Thyroid gland (tissue), 4 donors: ENCODE measurements at regions not wholly inside any gene's neighbourhood (a gene's known extent, or its start where the extent isn't known, plus 50 kb on each side); places are given as distances from the start of the nearest gene placed in this dataset.

Experiments
- DNase-seq, 2 donors: peaks; one replicate each; pipeline ENCODE4 v3.0.0-alpha.2; 2019
- H3K27ac ChIP-seq, 3 donors: fragments of 200-600 bp; sonication (generic); 1 replicate in 2 of 3; 2 replicates in 1 of 3; pipeline ENCODE4 v1.5.1; 2016 to 2019; ENCODE audit warnings: mild to moderate bottlenecking in 1 of 3, moderate library complexity in 1 of 3
- H3K27me3 ChIP-seq: fragments of 200-600 bp; sonication (generic); one replicate; pipeline ENCODE4 v1.5.1; 2019
- H3K36me3 ChIP-seq, 2 donors: fragments of 200-600 bp; sonication (generic); one replicate each; pipeline ENCODE4 v1.5.1; 2016 to 2019
- H3K4me1 ChIP-seq, 2 donors: fragments of 200-600 bp; sonication (generic); one replicate each; pipeline ENCODE4 v1.5.1; 2017 to 2019
- H3K4me3 ChIP-seq, 3 donors: fragments of 200-600 bp; sonication (generic); replicated peaks in 1 of 3; 1 replicate in 2 of 3; 2 replicates in 1 of 3; pipeline ENCODE4 v1.5.1; 2016; ENCODE audit warnings: mild to moderate bottlenecking in 1 of 3
- H3K9me3 ChIP-seq: fragments of 200-600 bp; sonication (generic); one replicate; pipeline ENCODE4 v1.5.1; 2017
- CTCF ChIP-seq, 6 experiments: fragments of 200-600 bp in 3 of 6; fragments of 450-650 bp in 3 of 6; sonication (generic) in 3 of 6; IDR thresholded peaks; one replicate each; pipeline ENCODE4 v1.5.1; 2016 to 2019; ENCODE audit warnings: antibody characterized with exemption in 6 of 6, mild to moderate bottlenecking in 2 of 6, inconsistent platforms in 1 of 6, moderate library complexity in 1 of 6
- POLR2A ChIP-seq, 2 donors: fragments of 450-650 bp; IDR thresholded peaks; one replicate each; pipeline ENCODE4 v1.6.1; 2017; ENCODE audit warnings: antibody characterized with exemption in 2 of 2, mild to moderate bottlenecking in 2 of 2, moderate library complexity in 1 of 2
- WGBS, 2 donors: methylation state at CpG; one replicate each; pipeline ENCODE4 v1.1.5; 2017; 5-methylcytosine and 5-hydroxymethylcytosine counted together
- intact Hi-C: fragments of 100-400 bp; cut with DNase I; formaldehyde crosslinking; loops from one replicate; pipeline ENCODE4 v1.15.1; 2023

DNA sequence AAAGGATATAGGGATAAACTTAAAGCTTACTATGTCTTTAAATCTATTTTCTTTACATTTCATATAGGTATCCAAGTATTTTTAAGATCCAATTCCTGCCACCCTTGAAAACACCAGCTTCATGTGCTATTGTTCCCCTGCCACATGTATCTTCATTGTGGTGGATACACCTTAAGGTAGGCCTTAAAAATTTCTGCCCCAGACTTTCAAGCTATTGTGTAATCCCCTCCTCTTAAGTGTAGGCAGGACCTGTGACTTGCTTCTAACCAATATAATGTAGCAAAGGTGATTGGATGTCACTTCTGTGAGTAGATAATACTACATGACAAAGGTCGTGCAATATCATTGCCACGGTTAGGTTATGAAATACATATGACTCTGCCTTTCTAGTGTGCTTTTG, 119.5 kb downstream of the RAD51AP2 start:
- DNase-seq: no peak
- Histone ChIP-seq H3K27ac (no peak overlapping the region), H3K4me1 (no peaks in the 10 kb centered on the region), H3K4me3 (no peak overlapping the region), H3K27me3 (no peaks in the 10 kb centered on the region), H3K9me3 (no peaks in the 10 kb centered on the region), H3K36me3 (no peaks in the 10 kb centered on the region)
- 94 to 98% methylated on average over 2 of the region's 2 CpGs for WGBS, 2 donors
- intact Hi-C loops: no loop called here
- TF ChIP-seq CTCF (IDR thresholded peaks at IDR 0.05) (no peak), POLR2A (IDR thresholded peaks at IDR 0.05) (no peak)

DNA sequence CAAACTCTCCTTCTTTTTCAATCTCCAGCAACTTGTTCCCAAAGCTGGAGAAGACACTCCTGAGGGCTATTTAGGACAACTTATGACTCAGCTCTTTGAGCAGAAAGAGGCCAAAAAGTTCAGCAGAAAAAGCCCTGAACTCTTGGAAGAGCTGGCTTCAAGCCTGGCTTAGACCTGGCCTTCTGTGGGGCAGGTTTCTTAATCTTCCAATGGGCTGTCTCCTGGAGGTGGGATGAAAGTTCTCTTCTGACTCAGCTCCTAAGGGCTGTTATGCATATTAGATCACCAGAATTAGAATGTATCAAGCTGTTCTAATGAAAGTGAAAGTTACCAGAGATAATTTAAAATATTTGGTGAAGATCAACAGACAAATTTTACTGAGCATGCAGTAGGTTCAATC, 129.4 kb downstream of the RAD51AP2 start:
- intact Hi-C loops: no loop called here
- H3K4me3 ChIP-seq: no peak overlapping the region
- no peaks in the 10 kb centered on the region for H3K27me3 ChIP-seq
- DNase-seq: no peak
- H3K36me3 ChIP-seq: no peaks in the 10 kb centered on the region
- no peaks in the 10 kb centered on the region for H3K9me3 ChIP-seq
- TF ChIP-seq POLR2A (IDR thresholded peaks at IDR 0.05): no peak
- TF ChIP-seq CTCF (IDR thresholded peaks at IDR 0.05): no peak
- no peak overlapping the region for H3K27ac ChIP-seq
- H3K4me1 ChIP-seq: no peaks in the 10 kb centered on the region

- no peak for TF ChIP-seq CTCF (IDR thresholded peaks at IDR 0.05)
- no peak for TF ChIP-seq POLR2A (IDR thresholded peaks at IDR 0.05)
- no peak for DNase-seq
- H3K27ac ChIP-seq: no peak overlapping the region
- H3K4me3 ChIP-seq: no peak overlapping the region
- no peaks in the 10 kb centered on the region for H3K27me3 ChIP-seq
- WGBS, 2 donors: 74 to 83% methylated on average over 2 of the region's 2 CpGs
- intact Hi-C loops: no loop called here
- H3K9me3 ChIP-seq: no peaks in the 10 kb centered on the region
- no peaks in the 10 kb centered on the region for H3K4me1 ChIP-seq
- no peaks in the 10 kb centered on the region for H3K36me3 ChIP-seq
These were observed 130.6 kb downstream of the RAD51AP2 start for GRCh38 chr2:17387591-17387990.

DNA sequence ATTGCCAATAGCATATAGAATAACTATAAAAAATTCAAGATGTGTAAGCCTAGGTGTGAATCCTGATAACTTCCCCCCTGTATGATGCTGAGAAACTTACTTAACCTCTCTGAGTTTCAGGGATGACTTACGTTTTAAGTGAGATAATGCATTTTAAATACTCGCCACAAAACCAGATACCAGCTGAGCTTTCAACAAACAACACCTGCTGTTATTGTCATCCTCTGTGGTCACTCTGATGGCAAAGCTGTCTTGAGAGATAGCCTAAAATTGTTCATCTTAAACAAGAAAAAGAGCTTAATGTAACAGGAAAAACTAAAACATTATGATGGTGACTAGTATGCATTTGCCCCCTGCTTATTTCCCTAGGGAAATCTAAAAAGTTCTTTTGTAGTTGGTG, 131.5 kb downstream of the RAD51AP2 start:
- Histone ChIP-seq H3K4me1 (no peaks in the 10 kb centered on the region), H3K9me3 (no peaks in the 10 kb centered on the region), H3K27ac (no peak overlapping the region), H3K27me3 (no peaks in the 10 kb centered on the region), H3K36me3 (no peaks in the 10 kb centered on the region), H3K4me3 (no peak overlapping the region)
- intact Hi-C loops: no loop called here
- 77 to 87% methylated on average over 2 of the region's 2 CpGs for WGBS, 2 donors
- TF ChIP-seq CTCF (IDR thresholded peaks at IDR 0.05) (no peak), POLR2A (IDR thresholded peaks at IDR 0.05) (no peak)
- DNase-seq: no peak

- intact Hi-C loops: no loop called here
These were observed 138.2 kb downstream of the RAD51AP2 start for GRCh38 chr2:17380003-17380402.

More at GRCh38 chr2:17380003-17380402, 138.2 kb downstream of the RAD51AP2 start:
- Histone ChIP-seq H3K4me1 (no peaks in the 10 kb centered on the region), H3K4me3 (no peak overlapping the region), H3K9me3 (no peaks in the 10 kb centered on the region), H3K27ac (no peak overlapping the region), H3K27me3 (no peaks in the 10 kb centered on the region), H3K36me3 (no peaks in the 10 kb centered on the region)
- WGBS, 2 donors: 38 to 49% methylated on average over 1 of the region's 1 CpG
- no peak for DNase-seq
- TF ChIP-seq CTCF (IDR thresholded peaks at IDR 0.05) (no peak), POLR2A (IDR thresholded peaks at IDR 0.05) (no peak)
